ENCODE measurements at regions not wholly inside any gene's neighbourhood (a gene's known extent, or its start where the extent isn't known, plus 50 kb on each side); places are given as distances from the start of the nearest gene placed in this dataset.

DNA sequence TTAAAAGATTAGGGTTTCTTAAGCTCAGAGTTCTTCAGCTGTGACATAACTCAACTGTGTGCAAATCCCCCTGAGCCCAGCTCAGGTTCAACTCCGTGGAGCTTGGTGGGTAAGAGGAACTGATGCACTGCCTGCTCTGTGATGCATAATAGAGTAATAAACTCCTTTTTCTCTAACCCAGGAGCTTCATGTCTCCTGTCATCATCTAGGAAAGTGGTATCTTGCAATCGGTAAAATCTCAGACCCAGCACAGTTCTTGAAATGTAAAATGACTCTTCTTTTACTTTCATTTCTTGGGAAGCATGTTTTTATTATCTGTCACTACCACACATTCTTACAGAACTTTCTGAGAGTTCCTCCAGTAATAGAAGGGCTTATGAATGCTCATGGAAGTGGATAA lies 123.8 kb upstream of the PCDH9 start:
- Histone ChIP-seq H3K27me3 (replicated peaks in 1 of 4; ENCODE audit: control insufficient read depth in 3 of 4, extremely low read depth in 1 of 4, insufficient read depth in 3 of 4, low read length in 3 of 4) (no peaks in the 10 kb centered on the region), H2BK5ac (ENCODE audit: low read depth, low read length) (no peak overlapping the region), H2BK20ac (ENCODE audit: low read length) (no peak overlapping the region), H4K8ac (ENCODE audit: extremely low read depth, insufficient read depth, low read length) (no peak overlapping the region), H3K23me2 (ENCODE audit: low read depth, low read length) (no peaks in the 10 kb centered on the region), H4K20me1 (replicated peaks in 1 of 2; ENCODE audit: control insufficient read depth in 1 of 2, insufficient read depth in 2 of 2, low read length in 2 of 2) (no peaks in the 10 kb centered on the region), H3K9ac (replicated peaks in 1 of 4; ENCODE audit: extremely low read depth in 1 of 4, low read depth in 3 of 4, low read length in 3 of 4) (no peak overlapping the region), H2AK5ac (ENCODE audit: low read depth, low read length) (no peak overlapping the region), H3K27ac (ENCODE audit: low read depth, low read length) (no peak overlapping the region), H4K5ac (ENCODE audit: insufficient read length, low read depth, low read length) (no peak overlapping the region), H2BK120ac (replicated peaks; ENCODE audit: low read depth, low read length) (no peak overlapping the region), H3K79me1 (ENCODE audit: low read depth, low read length) (no peaks in the 10 kb centered on the region), H2BK15ac (ENCODE audit: low read length) (no peak overlapping the region), H2AFZ (ENCODE audit: low read length) (no peak overlapping the region), H3K79me2 (ENCODE audit: control insufficient read depth in 1 of 2, insufficient read depth in 2 of 2, low read length in 2 of 2) (no peaks in the 10 kb centered on the region), H3K23ac (ENCODE audit: insufficient read length) (no peak overlapping the region), H2BK12ac (ENCODE audit: low read depth, low read length) (no peak overlapping the region), H3K4me1 (replicated peaks in 1 of 4; ENCODE audit: control insufficient read depth in 3 of 4, insufficient read depth in 4 of 4, low read length in 3 of 4) (no peaks in the 10 kb centered on the region), H3K9me3 (ENCODE audit: insufficient read depth in 2 of 2, low read depth in 1 of 2, low read length in 1 of 2) (no peaks in the 10 kb centered on the region), H3K18ac (ENCODE audit: extremely low read depth, low read length) (no peak overlapping the region), H3K4me2 (ENCODE audit: insufficient read depth in 1 of 2, low read depth in 2 of 2, low read length in 2 of 2) (no peak overlapping the region), H3K56ac (replicated peaks; ENCODE audit: insufficient read length, low read depth, low read length) (no peak overlapping the region), H3K14ac (ENCODE audit: insufficient read length) (no peak overlapping the region), H3K4ac (replicated peaks; ENCODE audit: insufficient read length, low read depth, low read length) (no peak overlapping the region), H3K4me3 (ENCODE audit: extremely low read depth in 1 of 4, insufficient read depth in 2 of 4, low read depth in 3 of 4, low read length in 4 of 4) (no peak overlapping the region), H3K36me3 (ENCODE audit: control insufficient read depth in 2 of 4, insufficient read depth in 4 of 4, low read length in 3 of 4) (no peaks in the 10 kb centered on the region), H4K91ac (replicated peaks; ENCODE audit: insufficient read length, low read length) (no peak overlapping the region)
- WGBS, 2 experiments (ENCODE audit: extremely low coverage in 1 of 2, insufficient coverage in 1 of 2, insufficient read length in 1 of 2, insufficient replicate concordance in 2 of 2, low coverage in 1 of 2, low lambda C conversion rate in 2 of 2, missing lambda C conversion rate in 1 of 2): 89% methylated on average over 2 of the region's 2 CpGs; no CpG with 5 or more reads in 1 of the 2 experiments
- no peak for TF ChIP-seq CTBP2 (IDR thresholded peaks at IDR 0.05; ENCODE audit: borderline replicate concordance, insufficient read depth, insufficient read length, low read length)
- TF ChIP-seq CTCF (IDR thresholded peaks at IDR 0.05; ENCODE audit: control extremely low read depth in 1 of 3, insufficient read depth in 1 of 3, low read depth in 1 of 3, low read length in 3 of 3): no peak
- no peak for TF ChIP-seq RXRA (IDR thresholded peaks at IDR 0.05; ENCODE audit: insufficient read depth, low read depth, low read length)
- no peak for TF ChIP-seq ATF2 (IDR thresholded peaks at IDR 0.05; ENCODE audit: low read length)
- TF ChIP-seq, protein P1, sequence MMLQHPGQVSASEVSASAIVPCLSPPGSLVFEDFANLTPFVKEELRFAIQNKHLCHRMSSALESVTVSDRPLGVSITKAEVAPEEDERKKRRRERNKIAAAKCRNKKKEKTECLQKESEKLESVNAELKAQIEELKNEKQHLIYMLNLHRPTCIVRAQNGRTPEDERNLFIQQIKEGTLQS (IDR thresholded peaks at IDR 0.05; ENCODE audit: insufficient read depth, low read depth, low read length): no peak
- no peak for TF ChIP-seq SUZ12 (IDR thresholded peaks at IDR 0.05; ENCODE audit: low read length)
- no peak for TF ChIP-seq POLR2A (IDR thresholded peaks at IDR 0.05; ENCODE audit: control extremely low read depth in 1 of 2, low read depth in 2 of 2, low read length in 2 of 2)
- TF ChIP-seq RFX5 (IDR thresholded peaks at IDR 0.05; ENCODE audit: borderline replicate concordance, low read depth, low read length): no peak
- CTCF ChIA-PET (ENCODE audit: partially characterized antibody): interaction anchor here (1.6 kb wide), 1 partner anchor 116 kb away, joined by 3 read pairs; no protein-coding TSS in a partner anchor
- no peak for DNase-seq (ENCODE audit: low read depth in 1 of 2, low spot score in 2 of 2)
- FAIRE-seq: no peak
- POLR2A ChIA-PET (ENCODE audit: partially characterized antibody): no interaction called here

Data from H1 (cell line).